GM12878 (cell line): ENCODE measurements at regions not wholly inside any gene's neighbourhood (a gene's known extent, or its start where the extent isn't known, plus 50 kb on each side); places are given as distances from the start of the nearest gene placed in this dataset.

ENCODE experiments used
- ATAC-seq: fragments of 200-7000 bp; cut with Tn5 transposase; 3 replicates; pipeline ENCODE4 v1.9.1; 2020; ENCODE audit warnings: mild to moderate bottlenecking, moderate library complexity
- BruUV-seq: library from RNA; stranded (reverse); fragments of 400-500 nt; replicated peaks from 2 replicates; lab custom pipeline; 2021; lab: Mats Ljungman, UMichigan
- CTCF ChIA-PET: fragments of 300-600 bp; sonication (Branson Sonifier 250); formaldehyde crosslinking; extraction: SDS; loops from one replicate; lab custom pipeline; 2021; ENCODE audit warnings: inconsistent platforms; lab: Yijun Ruan, JAX
- POLR2A ChIA-PET: fragments of 350-600 bp; formaldehyde crosslinking; extraction: SDS; loops from one replicate; lab custom pipeline; 2021; ENCODE audit warnings: inconsistent platforms; lab: Charles Lee
- RAD21 ChIA-PET: fragments of 300-600 bp; sonication (Branson Sonifier 250); formaldehyde crosslinking; loops from one replicate; lab custom pipeline; 2023; ENCODE audit warnings: antibody characterized with exemption; ENCODE audit not compliant: unreplicated experiment; lab: Charles Lee
- SMC1A ChIA-PET: fragments of 300-600 bp; sonication (Branson Sonifier 250); formaldehyde crosslinking; loops from one replicate; lab custom pipeline; 2023; ENCODE audit not compliant: unreplicated experiment, uncharacterized antibody; lab: Charles Lee
- DNase-seq: peaks from one replicate; pipeline ENCODE4 v3.0.0-alpha.2; 2011; ENCODE audit warnings: low read depth, low spot score
- FAIRE-seq: peaks from 3 replicates; lab custom pipeline; 2011; peaks lifted over from hg19 to GRCh38; lab: Jason Lieb, UNC
- H2AFZ ChIP-seq: 2 replicates; pipeline ENCODE4 v1.6.0; 2011; ENCODE audit warnings: low read depth, low read length, control low read depth; ENCODE audit not compliant: control insufficient read depth
- H3K27ac ChIP-seq: 2 replicates; pipeline ENCODE4 v1.5.1; 2011; ENCODE audit warnings: control low read depth; ENCODE audit not compliant: control insufficient read depth, insufficient read depth
- H3K27me3 ChIP-seq, 2 experiments: replicated peaks in 1 of 2; 2 replicates each; pipeline versions ENCODE4 v1.6.0 to v1.6.1; 2011; ENCODE audit warnings: low read length in 1 of 2; ENCODE audit not compliant: control insufficient read depth in 2 of 2, insufficient read depth in 2 of 2
- H3K36me3 ChIP-seq, 2 experiments: 2 replicates each; pipeline ENCODE4 v1.5.1; 2011; ENCODE audit warnings: low read length in 1 of 2; ENCODE audit not compliant: control insufficient read depth in 2 of 2, insufficient read depth in 2 of 2
- H3K4me1 ChIP-seq: 2 replicates; pipeline ENCODE4 v1.6.1; 2011; ENCODE audit warnings: mild to moderate bottlenecking, low read length, moderate library complexity, mixed read lengths; ENCODE audit not compliant: control insufficient read depth, insufficient read depth
- H3K4me2 ChIP-seq: 2 replicates; pipeline ENCODE4 v1.6.0; 2011; ENCODE audit warnings: control low read depth; ENCODE audit not compliant: control insufficient read depth, insufficient read depth
- H3K4me3 ChIP-seq: fragments of 200-600 bp; sonication (generic); 2 replicates; pipeline ENCODE4 v1.5.1; 2016
- H3K79me2 ChIP-seq: 2 replicates; pipeline ENCODE4 v1.6.0; 2011; ENCODE audit warnings: low read length; ENCODE audit not compliant: control insufficient read depth, insufficient read depth
- H3K9ac ChIP-seq: 2 replicates; pipeline ENCODE4 v1.8.0; 2011; ENCODE audit warnings: low read length, control low read depth, mixed read lengths; ENCODE audit not compliant: control insufficient read depth, insufficient read depth
- H3K9me3 ChIP-seq: replicated peaks from 3 replicates; pipeline ENCODE4 v1.5.1; 2011; ENCODE audit warnings: mild to moderate bottlenecking, low read length; ENCODE audit not compliant: control insufficient read depth, insufficient read depth
- H4K20me1 ChIP-seq: 2 replicates; pipeline ENCODE4 v1.6.0; 2011; ENCODE audit not compliant: control insufficient read depth, insufficient read depth
- BMI1 ChIP-seq: fragments of 450-650 bp; IDR thresholded peaks from 2 replicates; pipeline ENCODE4 v1.6.1; 2016; ENCODE audit warnings: mild to moderate bottlenecking, moderate library complexity, borderline replicate concordance
- BRCA1 ChIP-seq: IDR thresholded peaks from 2 replicates; pipeline ENCODE4 v1.6.1; 2011; ENCODE audit warnings: low read depth, low read length, improper control_type of control experiment
- CBFB ChIP-seq: IDR thresholded peaks from 2 replicates; pipeline ENCODE4 v1.6.1; 2016; ENCODE audit warnings: antibody characterized with exemption, low read depth
- CEBPB ChIP-seq, 2 experiments: fragments of 150-350 bp in 1 of 2; IDR thresholded peaks; 2 replicates each; pipeline ENCODE4 v1.6.1; 2012 to 2014; ENCODE audit warnings: low read depth in 2 of 2, low read length in 2 of 2, borderline replicate concordance in 1 of 2, inconsistent platforms in 1 of 2
- CHD4 ChIP-seq: fragments of 200-600 bp; sonication (generic); IDR thresholded peaks from 2 replicates; pipeline ENCODE4 v1.6.1; 2016; ENCODE audit warnings: mild to moderate bottlenecking
- MYB ChIP-seq: fragments of 150-350 bp; IDR thresholded peaks from 2 replicates; pipeline ENCODE4 v1.6.1; 2014; ENCODE audit warnings: mild to moderate bottlenecking, low read depth, low read length, borderline replicate concordance
- RBBP5 ChIP-seq: fragments of 200-600 bp; sonication (generic); conservative IDR thresholded peaks from 2 replicates; pipeline ENCODE4 v1.6.1; 2016
- SUZ12 ChIP-seq: fragments of 200-600 bp; sonication (generic); IDR thresholded peaks from one replicate; pipeline ENCODE4 v1.6.1; 2018; ENCODE audit warnings: antibody characterized with exemption, mild to moderate bottlenecking; ENCODE audit not compliant: unreplicated experiment
- WRNIP1 ChIP-seq: IDR thresholded peaks from 2 replicates; pipeline ENCODE4 v1.6.1; 2011; ENCODE audit warnings: low read depth, low read length, improper control_type of control experiment, borderline replicate concordance
- ZNF274 ChIP-seq: IDR thresholded peaks from one replicate; pipeline ENCODE4 v1.8.0; 2011; ENCODE audit not compliant: insufficient read length, insufficient read depth
- WGBS: methylation state at CpG from one replicate; pipeline ENCODE4 v1.1.6; 2016; ENCODE audit warnings: low lambda C conversion rate; ENCODE audit not compliant: insufficient replicate concordance, insufficient coverage; ENCODE audit errors: missing lambda C conversion rate; 5-methylcytosine and 5-hydroxymethylcytosine counted together
- in situ Hi-C: fragments of 300-500 bp; cut with MboI; formaldehyde crosslinking; loops from 9 replicates; pipeline ENCODE4 v1.14.3; 2018; ENCODE audit warnings: mixed read lengths
- intact Hi-C: fragments of 100-400 bp; cut with micrococcal nuclease; formaldehyde crosslinking; loops from one replicate; pipeline ENCODE4 v1.14.2; 2022; ENCODE audit not compliant: unreplicated experiment
- TF ChIP-seq, protein P1 (sequence below): fragments of 450-650 bp; IDR thresholded peaks from 2 replicates; pipeline ENCODE4 v1.6.1; 2018; ENCODE audit warnings: borderline replicate concordance, mild to moderate bottlenecking; ENCODE audit not compliant: partially characterized antibody
- TF ChIP-seq, protein P2 (sequence below): fragments of 450-650 bp; IDR thresholded peaks from 2 replicates; pipeline ENCODE4 v1.6.1; 2017; ENCODE audit warnings: mild to moderate bottlenecking, low read depth, inconsistent platforms; ENCODE audit not compliant: poor library complexity, severe bottlenecking
- TF ChIP-seq, protein P3 (sequence below): fragments of 450-650 bp; formaldehyde crosslinking; IDR thresholded peaks from 2 replicates; pipeline ENCODE4 v1.4.0; 2022; ENCODE audit warnings: mild to moderate bottlenecking, moderate library complexity
- TF ChIP-seq, protein P4 (sequence below): IDR thresholded peaks from 2 replicates; pipeline ENCODE4 v1.6.1; 2011; ENCODE audit warnings: low read depth, low read length, improper control_type of control experiment, borderline replicate concordance

DNA sequence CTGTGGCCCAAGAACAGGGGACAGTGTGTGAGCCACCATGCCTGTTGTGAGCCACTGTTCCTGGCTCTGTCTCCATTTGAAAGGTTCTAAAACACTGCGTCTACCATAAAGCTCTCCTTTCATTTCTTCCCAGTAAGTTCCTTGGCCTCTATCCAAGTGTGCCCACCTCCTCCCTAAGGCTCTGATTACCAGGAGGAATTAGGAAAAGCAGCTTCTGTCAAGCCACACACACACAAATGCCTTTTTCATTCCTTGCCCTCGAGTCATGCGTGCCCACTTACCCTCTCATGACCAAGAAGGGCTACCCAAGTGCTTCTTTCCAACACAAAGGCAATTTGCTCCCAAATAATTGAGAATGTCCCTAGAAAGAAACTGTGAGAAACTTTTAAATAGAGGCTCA lies 70.8 kb upstream of the PARD3 start:
- 31% methylated on average over 3 of the region's 3 CpGs for WGBS
- no peaks in the 10 kb centered on the region for H3K27me3 ChIP-seq
- DNase-seq (no peak), ATAC-seq (no peak), FAIRE-seq (no peak)
- TF ChIP-seq, protein P1, sequence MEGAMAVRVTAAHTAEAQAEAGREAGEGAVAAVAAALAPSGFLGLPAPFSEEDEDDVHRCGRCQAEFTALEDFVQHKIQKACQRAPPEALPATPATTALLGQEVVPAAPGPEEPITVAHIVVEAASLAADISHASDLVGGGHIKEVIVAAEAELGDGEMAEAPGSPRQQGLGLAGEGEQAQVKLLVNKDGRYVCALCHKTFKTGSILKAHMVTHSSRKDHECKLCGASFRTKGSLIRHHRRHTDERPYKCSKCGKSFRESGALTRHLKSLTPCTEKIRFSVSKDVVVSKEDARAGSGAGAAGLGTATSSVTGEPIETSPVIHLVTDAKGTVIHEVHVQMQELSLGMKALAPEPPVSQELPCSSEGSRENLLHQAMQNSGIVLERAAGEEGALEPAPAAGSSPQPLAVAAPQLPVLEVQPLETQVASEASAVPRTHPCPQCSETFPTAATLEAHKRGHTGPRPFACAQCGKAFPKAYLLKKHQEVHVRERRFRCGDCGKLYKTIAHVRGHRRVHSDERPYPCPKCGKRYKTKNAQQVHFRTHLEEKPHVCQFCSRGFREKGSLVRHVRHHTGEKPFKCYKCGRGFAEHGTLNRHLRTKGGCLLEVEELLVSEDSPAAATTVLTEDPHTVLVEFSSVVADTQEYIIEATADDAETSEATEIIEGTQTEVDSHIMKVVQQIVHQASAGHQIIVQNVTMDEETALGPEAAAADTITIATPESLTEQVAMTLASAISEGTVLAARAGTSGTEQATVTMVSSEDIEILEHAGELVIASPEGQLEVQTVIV, result no peak
- TF ChIP-seq CEBPB (IDR thresholded peaks at IDR 0.05; ENCODE audit: borderline replicate concordance in 1 of 2, low read depth in 2 of 2, low read length in 2 of 2) (no peak), ZNF274 (no peak), WRNIP1 (no peak), RBBP5 (no peak), BRCA1 (no peak), MYB (no peak), CBFB (no peak), CHD4 (no peak), SUZ12 (no peak), BMI1 (no peak)
- TF ChIP-seq, protein P2, sequence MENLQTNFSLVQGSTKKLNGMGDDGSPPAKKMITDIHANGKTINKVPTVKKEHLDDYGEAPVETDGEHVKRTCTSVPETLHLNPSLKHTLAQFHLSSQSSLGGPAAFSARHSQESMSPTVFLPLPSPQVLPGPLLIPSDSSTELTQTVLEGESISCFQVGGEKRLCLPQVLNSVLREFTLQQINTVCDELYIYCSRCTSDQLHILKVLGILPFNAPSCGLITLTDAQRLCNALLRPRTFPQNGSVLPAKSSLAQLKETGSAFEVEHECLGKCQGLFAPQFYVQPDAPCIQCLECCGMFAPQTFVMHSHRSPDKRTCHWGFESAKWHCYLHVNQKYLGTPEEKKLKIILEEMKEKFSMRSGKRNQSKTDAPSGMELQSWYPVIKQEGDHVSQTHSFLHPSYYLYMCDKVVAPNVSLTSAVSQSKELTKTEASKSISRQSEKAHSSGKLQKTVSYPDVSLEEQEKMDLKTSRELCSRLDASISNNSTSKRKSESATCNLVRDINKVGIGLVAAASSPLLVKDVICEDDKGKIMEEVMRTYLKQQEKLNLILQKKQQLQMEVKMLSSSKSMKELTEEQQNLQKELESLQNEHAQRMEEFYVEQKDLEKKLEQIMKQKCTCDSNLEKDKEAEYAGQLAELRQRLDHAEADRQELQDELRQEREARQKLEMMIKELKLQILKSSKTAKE, result no peak
- TF ChIP-seq, protein P3, sequence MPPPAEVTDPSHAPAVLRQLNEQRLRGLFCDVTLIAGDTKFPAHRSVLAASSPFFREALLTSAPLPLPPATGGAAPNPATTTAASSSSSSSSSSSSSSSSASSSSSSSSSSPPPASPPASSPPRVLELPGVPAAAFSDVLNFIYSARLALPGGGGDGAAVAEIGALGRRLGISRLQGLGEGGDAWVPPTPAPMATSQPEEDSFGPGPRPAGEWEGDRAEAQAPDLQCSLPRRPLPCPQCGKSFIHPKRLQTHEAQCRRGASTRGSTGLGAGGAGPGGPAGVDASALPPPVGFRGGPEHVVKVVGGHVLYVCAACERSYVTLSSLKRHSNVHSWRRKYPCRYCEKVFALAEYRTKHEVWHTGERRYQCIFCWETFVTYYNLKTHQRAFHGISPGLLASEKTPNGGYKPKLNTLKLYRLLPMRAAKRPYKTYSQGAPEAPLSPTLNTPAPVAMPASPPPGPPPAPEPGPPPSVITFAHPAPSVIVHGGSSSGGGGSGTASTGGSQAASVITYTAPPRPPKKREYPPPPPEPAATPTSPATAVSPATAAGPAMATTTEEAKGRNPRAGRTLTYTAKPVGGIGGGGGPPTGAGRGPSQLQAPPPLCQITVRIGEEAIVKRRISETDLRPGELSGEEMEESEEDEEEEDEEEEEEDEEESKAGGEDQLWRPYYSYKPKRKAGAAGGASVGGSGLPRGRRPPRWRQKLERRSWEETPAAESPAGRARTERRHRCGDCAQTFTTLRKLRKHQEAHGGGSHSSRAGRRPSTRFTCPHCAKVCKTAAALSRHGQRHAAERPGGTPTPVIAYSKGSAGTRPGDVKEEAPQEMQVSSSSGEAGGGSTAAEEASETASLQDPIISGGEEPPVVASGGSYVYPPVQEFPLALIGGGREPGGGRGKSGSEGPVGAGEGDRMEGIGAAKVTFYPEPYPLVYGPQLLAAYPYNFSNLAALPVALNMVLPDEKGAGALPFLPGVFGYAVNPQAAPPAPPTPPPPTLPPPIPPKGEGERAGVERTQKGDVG (CRISPR knock-in tag), result no peak
- TF ChIP-seq, protein P4, sequence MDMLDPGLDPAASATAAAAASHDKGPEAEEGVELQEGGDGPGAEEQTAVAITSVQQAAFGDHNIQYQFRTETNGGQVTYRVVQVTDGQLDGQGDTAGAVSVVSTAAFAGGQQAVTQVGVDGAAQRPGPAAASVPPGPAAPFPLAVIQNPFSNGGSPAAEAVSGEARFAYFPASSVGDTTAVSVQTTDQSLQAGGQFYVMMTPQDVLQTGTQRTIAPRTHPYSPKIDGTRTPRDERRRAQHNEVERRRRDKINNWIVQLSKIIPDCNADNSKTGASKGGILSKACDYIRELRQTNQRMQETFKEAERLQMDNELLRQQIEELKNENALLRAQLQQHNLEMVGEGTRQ, result no peak
- H3K27ac ChIP-seq, result no peak overlapping the region
- H3K36me3 ChIP-seq, result no peaks in the 10 kb centered on the region
- H3K4me2 ChIP-seq, result no peak overlapping the region
- intact Hi-C loops (no loop called here), in situ Hi-C loops (no loop called here)
- RAD21 ChIA-PET, result interaction anchor here (0.5 to 2.9 kb wide), 3 partner anchors 9 to 76 kb away, joined by 3 to 9 read pairs (median 8); no protein-coding TSS in a partner anchor
- no peak overlapping the region for H2AFZ ChIP-seq
- H3K4me3 ChIP-seq, result no peak overlapping the region
- no peaks in the 10 kb centered on the region for H3K79me2 ChIP-seq
- H4K20me1 ChIP-seq, result no peaks in the 10 kb centered on the region
- CTCF ChIA-PET, result interaction anchor here (1.0 to 1.9 kb wide), 5 partner anchors 8 to 162 kb away, joined by 3 to 9 read pairs (median 5); no protein-coding TSS in a partner anchor
- H3K9me3 ChIP-seq, result no peaks in the 10 kb centered on the region
- H3K4me1 ChIP-seq, result no peaks in the 10 kb centered on the region
- POLR2A ChIA-PET, result no interaction called here
- SMC1A ChIA-PET, result interaction anchor here (0.7 to 1.2 kb wide), 2 partner anchors 9 to 21 kb away, joined by 3 read pairs; no protein-coding TSS in a partner anchor
- no TSS peak for BruUV-seq
- no peak overlapping the region for H3K9ac ChIP-seq
